SU-DHL-6 (cell line): ENCODE measurements at regions not wholly inside any gene's neighbourhood (a gene's known extent, or its start where the extent isn't known, plus 50 kb on each side); places are given as distances from the start of the nearest gene placed in this dataset.

Experiments used
- H2AFZ ChIP-seq: fragments of 200-600 bp; sonication (generic); 2 replicates; pipeline ENCODE4 v1.6.1; 2014; ENCODE audit warnings: low read depth, mild to moderate bottlenecking, moderate library complexity, mixed read lengths, antibody characterized with exemption, low read length; ENCODE audit not compliant: severe bottlenecking
- H3F3A ChIP-seq: fragments of 200-600 bp; shearing (Covaris generic); 2 replicates; pipeline ENCODE4 v1.6.0; 2016; ENCODE audit warnings: antibody characterized with exemption, mild to moderate bottlenecking; ENCODE audit not compliant: insufficient read depth
- H3K27ac ChIP-seq: fragments of 200-600 bp; sonication (generic); 2 replicates; pipeline ENCODE4 v1.5.1; 2016; ENCODE audit warnings: low read depth, mild to moderate bottlenecking, low read length, moderate library complexity, mixed read lengths
- H3K27me3 ChIP-seq: fragments of 200-600 bp; sonication (generic), shearing (Covaris generic); 2 replicates; pipeline ENCODE4 v1.6.0; 2014; ENCODE audit warnings: mild to moderate bottlenecking, low read length
- H3K36me3 ChIP-seq: fragments of 200-600 bp; sonication (generic); 2 replicates; pipeline ENCODE4 v1.6.1; 2014; ENCODE audit warnings: mild to moderate bottlenecking, low read length, mixed read lengths
- H3K4me2 ChIP-seq: fragments of 300-600, 200-600 bp; shearing (Covaris generic), sonication (generic); 2 replicates; pipeline ENCODE4 v1.6.0; 2014; ENCODE audit warnings: low read length, low read depth, mild to moderate bottlenecking; ENCODE audit not compliant: poor library complexity, severe bottlenecking
- H3K4me3 ChIP-seq: fragments of 200-600 bp; sonication (generic); 2 replicates; pipeline ENCODE4 v1.5.1; 2014; ENCODE audit warnings: antibody characterized with exemption, low read length, mild to moderate bottlenecking, mixed read lengths; ENCODE audit not compliant: insufficient read depth, poor library complexity, severe bottlenecking
- H3K79me2 ChIP-seq: fragments of 200-600 bp; sonication (generic); 2 replicates; pipeline ENCODE4 v1.6.1; 2014; ENCODE audit warnings: mild to moderate bottlenecking, low read length, moderate library complexity; ENCODE audit not compliant: insufficient read depth
- H3K9ac ChIP-seq: fragments of 200-600 bp; sonication (generic); 2 replicates; pipeline ENCODE4 v1.7.0; 2014; ENCODE audit warnings: mild to moderate bottlenecking, low read length
- H3K9me2 ChIP-seq: fragments of 200-600 bp; sonication (generic); replicated peaks from 2 replicates; pipeline ENCODE4 v1.6.1; 2014; ENCODE audit warnings: low read length; ENCODE audit not compliant: insufficient read depth
- H3K9me3 ChIP-seq: fragments of 200-600 bp; sonication (generic); 2 replicates; pipeline ENCODE4 v1.6.1; 2014; ENCODE audit warnings: low read length, mixed read lengths; ENCODE audit not compliant: insufficient read depth
- H4K20me1 ChIP-seq: fragments of 200-600 bp; sonication (generic); 2 replicates; pipeline ENCODE4 v1.6.1; 2014; ENCODE audit warnings: low read depth, mild to moderate bottlenecking, antibody characterized with exemption, low read length, moderate library complexity, mixed read lengths
- CTCF ChIP-seq: fragments of 200-600 bp; sonication (generic); IDR thresholded peaks from one replicate; pipeline ENCODE4 v1.5.1; 2017; ENCODE audit warnings: antibody characterized with exemption, mild to moderate bottlenecking, low read length, moderate library complexity; ENCODE audit not compliant: insufficient read depth, poor library complexity, severe bottlenecking
- EZH2phosphoT487 ChIP-seq: fragments of 200-600 bp; sonication (generic), shearing (Covaris generic); conservative IDR thresholded peaks from 2 replicates; pipeline ENCODE4 v1.6.1; 2018; ENCODE audit warnings: mild to moderate bottlenecking, antibody characterized with exemption, low read length, moderate library complexity, mixed read lengths

- Histone ChIP-seq H3K4me3 (no peak overlapping the region), H3K9me2 (no peaks in the 10 kb centered on the region), H3K27me3 (no peaks in the 10 kb centered on the region), H3K79me2 (no peaks in the 10 kb centered on the region), H3K9ac (no peak overlapping the region), H3K4me2 (no peak overlapping the region), H3K27ac (no peak overlapping the region), H3K9me3 (no peaks in the 10 kb centered on the region), H3K36me3 (no peaks in the 10 kb centered on the region), H2AFZ (no peak overlapping the region), H3F3A (no peaks in the 10 kb centered on the region), H4K20me1 (no peaks in the 10 kb centered on the region)
- no peak for TF ChIP-seq CTCF
Measured at GRCh38 chr2:186129767-186130581, 356.1 kb upstream of the ZC3H15 start.

GRCh38 chr2:186130748-186131641, 355.1 kb upstream of the ZC3H15 start:
- Histone ChIP-seq H3K9me2 (no peaks in the 10 kb centered on the region), H3K27ac (no peak overlapping the region)
- TF ChIP-seq CTCF (no peak), EZH2phosphoT487 (no peak)

GRCh38 chr2:186135686-186136085, 350.4 kb upstream of the ZC3H15 start:
- H3K4me3 ChIP-seq: no peak overlapping the region
- no peak overlapping the region for H2AFZ ChIP-seq
- no peak overlapping the region for H3K27ac ChIP-seq
- no peaks in the 10 kb centered on the region for H4K20me1 ChIP-seq
- no peak overlapping the region for H3K9ac ChIP-seq
- TF ChIP-seq CTCF: no peak
- no peak for TF ChIP-seq EZH2phosphoT487
- no peaks in the 10 kb centered on the region for H3K79me2 ChIP-seq
- no peaks in the 10 kb centered on the region for H3K9me2 ChIP-seq
- no peaks in the 10 kb centered on the region for H3K27me3 ChIP-seq
- H3K36me3 ChIP-seq: no peaks in the 10 kb centered on the region
- no peaks in the 10 kb centered on the region for H3K9me3 ChIP-seq
- H3F3A ChIP-seq: no peaks in the 10 kb centered on the region
- H3K4me2 ChIP-seq: no peak overlapping the region

More at GRCh38 chr2:186130748-186131641, 355.1 kb upstream of the ZC3H15 start:
- no peaks in the 10 kb centered on the region for H3F3A ChIP-seq
- H2AFZ ChIP-seq: no peak overlapping the region
- H3K9ac ChIP-seq: no peak overlapping the region
- no peaks in the 10 kb centered on the region for H3K9me3 ChIP-seq
- no peaks in the 10 kb centered on the region for H3K79me2 ChIP-seq
- no peaks in the 10 kb centered on the region for H4K20me1 ChIP-seq
- no peaks in the 10 kb centered on the region for H3K27me3 ChIP-seq
- H3K36me3 ChIP-seq: no peaks in the 10 kb centered on the region
- H3K4me2 ChIP-seq: no peak overlapping the region
- no peak overlapping the region for H3K4me3 ChIP-seq
